WTC11 (cell line): ENCODE measurements at regions not wholly inside any gene's neighbourhood (a gene's known extent, or its start where the extent isn't known, plus 50 kb on each side); places are given as distances from the start of the nearest gene placed in this dataset.

ENCODE experiments used
- ATAC-seq: fragments of 200-7000 bp; cut with Tn5 transposase; 2 replicates; pipeline ENCODE4 v1.10.0; 2021; ENCODE audit warnings: mild to moderate bottlenecking, moderate library complexity
- CTCF ChIA-PET: fragments of 300-600 bp; sonication (Branson Sonifier 250); formaldehyde crosslinking; loops from one replicate; lab custom pipeline; 2021; ENCODE audit warnings: antibody characterized with exemption; lab: Charles Lee
- POLR2A ChIA-PET: fragments of 350-600 bp; sonication (Branson Sonifier 250); formaldehyde crosslinking; loops from one replicate; lab custom pipeline; 2021; ENCODE audit warnings: antibody characterized with exemption; lab: Charles Lee
- DNase-seq: peaks from one replicate; pipeline ENCODE4 v3.0.0; 2021; ENCODE audit warnings: low spot score
- H3K27ac Mint-ChIP-seq: 2 replicates; pipeline ENCODE4 v1.8.0; 2021; ENCODE audit warnings: mixed read lengths
- H3K27me3 Mint-ChIP-seq: 2 replicates; pipeline ENCODE4 v1.8.0; 2021; ENCODE audit warnings: low read depth, mild to moderate bottlenecking, moderate library complexity, mixed read lengths
- H3K36me3 Mint-ChIP-seq: 2 replicates; pipeline ENCODE4 v1.8.0; 2021; ENCODE audit warnings: mixed read lengths
- H3K4me1 Mint-ChIP-seq: 2 replicates; pipeline ENCODE4 v1.8.0; 2022; ENCODE audit warnings: mixed read lengths
- H3K4me3 Mint-ChIP-seq: 2 replicates; pipeline ENCODE4 v1.8.0; 2021; ENCODE audit warnings: mild to moderate bottlenecking, moderate library complexity, mixed read lengths
- H3K9me3 Mint-ChIP-seq: 2 replicates; pipeline ENCODE4 v1.8.0; 2021; ENCODE audit warnings: mixed read lengths
- AFF4 ChIP-seq: sonication (generic); formaldehyde crosslinking; IDR thresholded peaks from 2 replicates; pipeline ENCODE4 v1.8.1; 2023; ENCODE audit warnings: mild to moderate bottlenecking, missing genetic modification reagents, borderline replicate concordance
- CDX4 ChIP-seq: fragments of 250-450 bp; sonication (Bioruptor Pico); IDR thresholded peaks from 2 replicates; pipeline ENCODE4 v1.9.0; 2021; ENCODE audit warnings: moderate library complexity, mild to moderate bottlenecking, inconsistent platforms, borderline replicate concordance
- IRF1 ChIP-seq: sonication (generic); formaldehyde crosslinking; IDR thresholded peaks from 2 replicates; pipeline ENCODE4 v1.8.0; 2023; ENCODE audit warnings: missing genetic modification reagents
- MLX ChIP-seq: sonication (generic); formaldehyde crosslinking; IDR thresholded peaks from 2 replicates; pipeline ENCODE4 v1.8.1; 2023; ENCODE audit warnings: mild to moderate bottlenecking, missing genetic modification reagents, moderate library complexity
- NFE2L1 ChIP-seq: sonication (generic); formaldehyde crosslinking; IDR thresholded peaks from 2 replicates; pipeline ENCODE4 v1.8.1; 2023; ENCODE audit warnings: missing genetic modification reagents
- PRDM15 ChIP-seq: sonication (generic); formaldehyde crosslinking; IDR thresholded peaks from 2 replicates; pipeline ENCODE4 v1.8.0; 2022; ENCODE audit warnings: missing genetic modification reagents
- RELA ChIP-seq: sonication (generic); formaldehyde crosslinking; IDR thresholded peaks from 2 replicates; pipeline ENCODE4 v1.8.1; 2022; ENCODE audit warnings: missing genetic modification reagents, mild to moderate bottlenecking, borderline replicate concordance
- ZMAT4 ChIP-seq: fragments of 250-450 bp; sonication (Bioruptor Pico); IDR thresholded peaks from 2 replicates; pipeline ENCODE4 v1.9.0; 2021; ENCODE audit warnings: mild to moderate bottlenecking
- ZNF138 ChIP-seq: sonication (generic); formaldehyde crosslinking; conservative IDR thresholded peaks from 2 replicates; pipeline ENCODE4 v1.8.1; 2022; ENCODE audit warnings: mild to moderate bottlenecking, moderate library complexity, missing genetic modification reagents
- ZNF219 ChIP-seq: sonication (generic); formaldehyde crosslinking; IDR thresholded peaks from 2 replicates; pipeline ENCODE4 v1.8.0; 2023; ENCODE audit warnings: missing genetic modification reagents, mild to moderate bottlenecking, borderline replicate concordance
- ZNF532 ChIP-seq: fragments of 250-450 bp; sonication (Bioruptor Pico); IDR thresholded peaks from 2 replicates; pipeline ENCODE4 v1.9.0; 2021; ENCODE audit warnings: mild to moderate bottlenecking, borderline replicate concordance

- TF ChIP-seq MLX (CRISPR knock-in tag) (no peak), ZNF138 (no peak)
These were observed 406.7 kb downstream of the MN1 start (continued) for GRCh38 chr22:27394806-27395404.

GRCh38 chr22:27397036-27397953, 404.3 kb downstream of the MN1 start:
- no peaks in the 10 kb centered on the region; the same call in 1 of the 2 replicates for H3K27me3 Mint-ChIP-seq
- TF ChIP-seq RELA (CRISPR knock-in tag) (no peak), ZNF219 (CRISPR knock-in tag) (no peak), IRF1 (CRISPR knock-in tag) (no peak)
- ATAC-seq, result no peak
- H3K4me1 Mint-ChIP-seq, result no peaks in the 10 kb centered on the region
- H3K36me3 Mint-ChIP-seq, result no peaks in the 10 kb centered on the region
- no peak overlapping the region for H3K27ac Mint-ChIP-seq
- no peak for DNase-seq
- H3K9me3 Mint-ChIP-seq, result peaks cover 8% of the 10 kb centered on the region
- CTCF ChIA-PET, result interaction anchor here (0.6 kb wide), 1 partner anchor 153 kb away, joined by 3 read pairs; no protein-coding TSS in a partner anchor
- POLR2A ChIA-PET, result no interaction called here
- no peak overlapping the region for H3K4me3 Mint-ChIP-seq

- ChIA-PET POLR2A (no interaction called here), CTCF (interaction anchor here (0.6 kb wide), 1 partner anchor 154 kb away, joined by 3 read pairs; no protein-coding TSS in a partner anchor)
- DNase-seq, result no peak
- Mint-ChIP-seq H3K9me3 (peaks cover 8% of the 10 kb centered on the region), H3K36me3 (no peaks in the 10 kb centered on the region), H3K4me3 (no peak overlapping the region), H3K4me1 (no peaks in the 10 kb centered on the region), H3K27me3 (no peaks in the 10 kb centered on the region; the same call in 1 of the 2 replicates), H3K27ac (no peak overlapping the region)
- ATAC-seq, result no peak
- TF ChIP-seq NFE2L1 (CRISPR knock-in tag) (no peak), AFF4 (CRISPR knock-in tag) (no peak), PRDM15 (CRISPR knock-in tag) (no peak), ZNF532 (CRISPR knock-in tag) (no peak), CDX4 (CRISPR knock-in tag) (no peak), ZMAT4 (CRISPR knock-in tag) (no peak)
These were observed 403.6 kb downstream of the MN1 start for GRCh38 chr22:27397954-27398342.
